Fibroblast of lung (primary cell): ENCODE measurements at regions not wholly inside any gene's neighbourhood (a gene's known extent, or its start where the extent isn't known, plus 50 kb on each side); places are given as distances from the start of the nearest gene placed in this dataset.

Experiments used
- DNase-seq, 2 donors: peaks; one replicate each; pipeline versions ENCODE4 v3.0.0 to v3.0.0-alpha.2; 2010; ENCODE audit warnings: low read depth in 2 of 2
- H2AFZ ChIP-seq: 2 replicates; pipeline ENCODE4 v1.5.1; 2012; ENCODE audit warnings: low read length, control low read depth, inconsistent platforms
- H3K27ac ChIP-seq: 2 replicates; pipeline ENCODE4 v1.5.1; 2011; ENCODE audit warnings: low read length, control low read depth; ENCODE audit not compliant: insufficient read depth
- H3K27me3 ChIP-seq: 2 replicates; pipeline ENCODE4 v1.5.1; 2011; ENCODE audit warnings: mild to moderate bottlenecking, low read length; ENCODE audit not compliant: control insufficient read depth, insufficient read depth
- H3K36me3 ChIP-seq: 2 replicates; pipeline ENCODE4 v1.5.1; 2011; ENCODE audit warnings: low read length; ENCODE audit not compliant: control insufficient read depth, insufficient read depth
- H3K4me1 ChIP-seq: 2 replicates; pipeline ENCODE4 v1.5.1; 2011; ENCODE audit warnings: low read length; ENCODE audit not compliant: control insufficient read depth, insufficient read depth; ENCODE audit errors: extremely low read depth
- H3K4me2 ChIP-seq: 2 replicates; pipeline ENCODE4 v1.5.1; 2011; ENCODE audit warnings: low read length, control low read depth; ENCODE audit not compliant: insufficient read depth; ENCODE audit errors: extremely low read depth
- H3K4me3 ChIP-seq, 4 experiments: fragments of 200-600 bp in 1 of 4; sonication (generic) in 1 of 4; replicated peaks in 1 of 4; 2 replicates each; pipeline ENCODE4 v1.5.1; 2011 to 2016; ENCODE audit warnings: low read length in 4 of 4, low read depth in 3 of 4, mild to moderate bottlenecking in 3 of 4, control low read depth in 2 of 4, inconsistent platforms in 1 of 4, mixed read lengths in 1 of 4; ENCODE audit not compliant: insufficient read depth in 1 of 4; ENCODE audit errors: control extremely low read depth in 1 of 4
- H3K79me2 ChIP-seq: 2 replicates; pipeline ENCODE4 v1.5.1; 2012; ENCODE audit warnings: mild to moderate bottlenecking, low read length, inconsistent platforms; ENCODE audit not compliant: control insufficient read depth, insufficient read depth
- H3K9ac ChIP-seq: 2 replicates; pipeline ENCODE4 v1.5.1; 2011; ENCODE audit warnings: mild to moderate bottlenecking, low read length, control low read depth; ENCODE audit not compliant: insufficient read depth
- H3K9me3 ChIP-seq: 2 replicates; pipeline ENCODE4 v1.5.1; 2012; ENCODE audit warnings: low read depth, low read length; ENCODE audit not compliant: control insufficient read depth, insufficient read depth
- H4K20me1 ChIP-seq: 2 replicates; pipeline ENCODE4 v1.5.1; 2011; ENCODE audit warnings: low read length; ENCODE audit not compliant: control insufficient read depth, insufficient read depth; ENCODE audit errors: extremely low read depth
- EZH2 ChIP-seq: IDR thresholded peaks from 2 replicates; pipeline ENCODE4 v1.5.1; 2012; ENCODE audit warnings: low read length, control low read depth, mild to moderate bottlenecking; ENCODE audit errors: missing control alignments
- TF ChIP-seq, protein P1 (sequence below), 2 donors: IDR thresholded peaks in 1 of 2; conservative IDR thresholded peaks in 1 of 2; 1 replicate in 1 of 2; 2 replicates in 1 of 2; pipeline ENCODE4 v1.5.1; 2011 to 2012; ENCODE audit warnings: low read length in 2 of 2, control low read depth in 1 of 2, inconsistent platforms in 1 of 2, low read depth in 1 of 2, mild to moderate bottlenecking in 1 of 2

DNA sequence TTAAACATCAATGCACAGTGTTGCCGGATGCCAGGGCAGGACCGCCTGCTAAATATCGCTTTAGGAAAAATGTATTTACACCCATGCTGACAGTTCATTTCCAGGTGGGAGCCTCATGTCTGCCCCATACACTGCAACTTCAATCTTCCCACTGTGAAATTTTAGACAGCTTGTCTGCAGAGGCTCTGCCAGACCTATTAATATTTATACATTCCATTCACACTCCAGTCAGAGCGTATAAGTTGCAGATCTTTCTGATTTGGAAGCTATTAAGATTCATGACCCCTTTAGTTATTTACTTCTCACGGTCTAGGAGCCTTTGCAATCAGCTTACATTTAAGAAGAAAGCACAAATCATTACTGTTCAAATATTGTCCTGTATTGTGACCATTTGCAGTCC is 357.4 kb downstream of the ATP23 start:
- no peak overlapping the region for H3K4me3 ChIP-seq
- H3K9me3 ChIP-seq, result no peaks in the 10 kb centered on the region
- no peak for DNase-seq
- no peak overlapping the region for H2AFZ ChIP-seq
- H3K4me2 ChIP-seq, result no peak overlapping the region
- H3K9ac ChIP-seq, result no peak overlapping the region
- H3K27me3 ChIP-seq, result no peaks in the 10 kb centered on the region
- TF ChIP-seq, protein P1, sequence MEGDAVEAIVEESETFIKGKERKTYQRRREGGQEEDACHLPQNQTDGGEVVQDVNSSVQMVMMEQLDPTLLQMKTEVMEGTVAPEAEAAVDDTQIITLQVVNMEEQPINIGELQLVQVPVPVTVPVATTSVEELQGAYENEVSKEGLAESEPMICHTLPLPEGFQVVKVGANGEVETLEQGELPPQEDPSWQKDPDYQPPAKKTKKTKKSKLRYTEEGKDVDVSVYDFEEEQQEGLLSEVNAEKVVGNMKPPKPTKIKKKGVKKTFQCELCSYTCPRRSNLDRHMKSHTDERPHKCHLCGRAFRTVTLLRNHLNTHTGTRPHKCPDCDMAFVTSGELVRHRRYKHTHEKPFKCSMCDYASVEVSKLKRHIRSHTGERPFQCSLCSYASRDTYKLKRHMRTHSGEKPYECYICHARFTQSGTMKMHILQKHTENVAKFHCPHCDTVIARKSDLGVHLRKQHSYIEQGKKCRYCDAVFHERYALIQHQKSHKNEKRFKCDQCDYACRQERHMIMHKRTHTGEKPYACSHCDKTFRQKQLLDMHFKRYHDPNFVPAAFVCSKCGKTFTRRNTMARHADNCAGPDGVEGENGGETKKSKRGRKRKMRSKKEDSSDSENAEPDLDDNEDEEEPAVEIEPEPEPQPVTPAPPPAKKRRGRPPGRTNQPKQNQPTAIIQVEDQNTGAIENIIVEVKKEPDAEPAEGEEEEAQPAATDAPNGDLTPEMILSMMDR (conservative IDR thresholded peaks at IDR 0.05 in 1 of 2, IDR thresholded peaks at IDR 0.05 in 1 of 2; ENCODE audit: low read depth in 1 of 2, low read length in 2 of 2), result no peak
- no peak for TF ChIP-seq EZH2
- no peak overlapping the region for H3K27ac ChIP-seq
- H3K79me2 ChIP-seq, result no peaks in the 10 kb centered on the region
- no peaks in the 10 kb centered on the region for H3K4me1 ChIP-seq
- no peaks in the 10 kb centered on the region for H4K20me1 ChIP-seq
- no peaks in the 10 kb centered on the region for H3K36me3 ChIP-seq

DNA sequence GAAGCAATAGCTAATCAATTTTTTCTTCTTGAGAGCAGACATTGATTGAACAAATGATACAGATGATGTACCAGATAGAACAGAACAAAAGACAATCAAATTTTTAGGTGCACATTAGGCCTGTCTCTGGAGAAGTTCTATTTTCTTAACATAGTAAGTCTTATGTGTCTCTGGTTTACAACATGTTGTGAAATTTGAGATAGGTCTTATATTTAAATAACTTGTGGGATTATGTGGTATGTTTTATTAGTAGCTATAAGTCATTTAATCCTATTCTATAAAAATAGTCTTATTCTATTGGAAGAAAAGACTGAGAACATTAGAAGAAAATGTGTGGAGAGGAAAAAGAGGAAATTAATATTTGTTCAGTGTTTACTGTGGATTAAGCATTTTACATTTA is 358.0 kb downstream of the ATP23 start:
- no peak for DNase-seq
- Histone ChIP-seq H3K4me2 (no peak overlapping the region), H2AFZ (no peak overlapping the region), H3K4me3 (no peak overlapping the region), H4K20me1 (no peaks in the 10 kb centered on the region), H3K9ac (no peak overlapping the region), H3K79me2 (no peaks in the 10 kb centered on the region), H3K36me3 (no peaks in the 10 kb centered on the region), H3K4me1 (no peaks in the 10 kb centered on the region), H3K9me3 (no peaks in the 10 kb centered on the region), H3K27me3 (no peaks in the 10 kb centered on the region), H3K27ac (no peak overlapping the region)
- TF ChIP-seq, protein P1 (conservative IDR thresholded peaks at IDR 0.05 in 1 of 2, IDR thresholded peaks at IDR 0.05 in 1 of 2; ENCODE audit: low read depth in 1 of 2, low read length in 2 of 2), result no peak
- no peak for TF ChIP-seq EZH2

DNA sequence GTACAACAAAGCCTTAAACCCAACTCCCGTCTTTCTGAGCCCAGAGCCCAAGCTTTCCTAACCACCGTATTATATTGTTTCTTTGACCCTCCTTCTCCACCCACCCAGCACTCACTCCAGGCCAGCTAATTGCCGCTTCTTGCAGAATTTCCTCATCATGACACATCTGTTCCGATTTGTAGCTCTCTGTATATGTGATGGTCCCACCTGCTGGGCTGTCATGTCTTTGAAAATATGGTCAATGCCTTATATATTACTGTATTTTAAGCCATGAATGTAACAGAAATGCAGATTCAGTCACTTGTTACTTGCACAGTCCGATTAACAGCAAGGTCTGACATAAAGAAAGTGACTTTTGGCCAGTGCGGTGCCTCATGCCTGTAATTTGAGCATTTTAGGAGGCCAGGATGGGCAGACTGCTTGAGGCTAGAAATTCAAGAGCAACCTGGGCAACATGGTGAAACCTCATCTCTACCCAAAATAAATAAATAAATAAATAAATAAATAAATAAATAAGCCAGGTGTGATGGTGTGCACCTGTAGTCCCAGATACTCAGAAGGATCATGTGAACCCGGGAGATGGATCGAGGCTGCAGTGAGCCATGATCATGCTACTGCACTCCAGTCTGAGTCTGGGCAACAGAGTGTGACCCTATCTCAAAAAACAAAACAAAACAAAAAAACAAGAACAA is 359.8 kb downstream of the ATP23 start:
- H3K36me3 ChIP-seq, result no peaks in the 10 kb centered on the region

More for the DNA sequence above, 359.8 kb downstream of the ATP23 start:
- no peaks in the 10 kb centered on the region for H4K20me1 ChIP-seq
- H3K9me3 ChIP-seq, result no peaks in the 10 kb centered on the region
- H3K9ac ChIP-seq, result no peak overlapping the region
- no peaks in the 10 kb centered on the region for H3K4me1 ChIP-seq
- no peak overlapping the region for H3K4me3 ChIP-seq
- no peaks in the 10 kb centered on the region for H3K79me2 ChIP-seq
- no peak overlapping the region for H3K27ac ChIP-seq
- no peak overlapping the region for H2AFZ ChIP-seq
- H3K4me2 ChIP-seq, result no peak overlapping the region
- no peaks in the 10 kb centered on the region for H3K27me3 ChIP-seq
- no peak for DNase-seq
- TF ChIP-seq, protein P1 (conservative IDR thresholded peaks at IDR 0.05 in 1 of 2, IDR thresholded peaks at IDR 0.05 in 1 of 2; ENCODE audit: low read depth in 1 of 2, low read length in 2 of 2), result no peak
- no peak for TF ChIP-seq EZH2
